Spleen (tissue), 11 donors: ENCODE measurements at regions not wholly inside any gene's neighbourhood (a gene's known extent, or its start where the extent isn't known, plus 50 kb on each side); places are given as distances from the start of the nearest gene placed in this dataset.
A peak's percentile ranks its signal among the peaks of the same experiment; 100 is the strongest.

Experiments used
- DNase-seq: peaks from one replicate; pipeline ENCODE4 v3.0.0-alpha.2; 2020
- H3K27ac ChIP-seq, 8 donors: fragments of 200-600 bp; sonication (generic) in 7 of 8; 1 replicate in 4 of 8; 2 replicates in 4 of 8; pipeline versions ENCODE4 v1.5.0 to v1.8.0; 2016 to 2021; ENCODE audit warnings: inconsistent platforms in 4 of 8, mild to moderate bottlenecking in 4 of 8, moderate library complexity in 1 of 8
- H3K27me3 ChIP-seq, 7 donors: fragments of 200-600 bp; sonication (generic) in 6 of 7; replicated peaks in 1 of 7; 1 replicate in 4 of 7; 2 replicates in 3 of 7; pipeline versions ENCODE4 v1.5.0 to v1.8.0; 2016 to 2021; ENCODE audit warnings: inconsistent platforms in 3 of 7, mild to moderate bottlenecking in 1 of 7
- H3K36me3 ChIP-seq, 6 donors: fragments of 200-600 bp; sonication (generic) in 5 of 6; 1 replicate in 4 of 6; 2 replicates in 2 of 6; pipeline versions ENCODE4 v1.5.0 to v1.8.0; 2016 to 2021; ENCODE audit warnings: inconsistent platforms in 2 of 6
- H3K4me1 ChIP-seq, 6 donors: fragments of 200-600 bp; sonication (generic) in 5 of 6; 1 replicate in 3 of 6; 2 replicates in 3 of 6; pipeline versions ENCODE4 v1.5.0 to v1.8.0; 2016 to 2021; ENCODE audit warnings: inconsistent platforms in 3 of 6
- H3K4me3 ChIP-seq, 8 donors: fragments of 200-600 bp; sonication (generic) in 7 of 8; 1 replicate in 4 of 8; 2 replicates in 4 of 8; pipeline versions ENCODE4 v1.5.0 to v1.8.0; 2016 to 2021; ENCODE audit warnings: inconsistent platforms in 4 of 8, mild to moderate bottlenecking in 4 of 8, moderate library complexity in 2 of 8
- H3K9me3 ChIP-seq, 8 donors: fragments of 200-600 bp; sonication (generic) in 7 of 8; 1 replicate in 4 of 8; 2 replicates in 4 of 8; pipeline versions ENCODE4 v1.5.0 to v1.8.0; 2016 to 2021; ENCODE audit warnings: inconsistent platforms in 4 of 8
- POLR2A ChIP-seq, 3 donors: fragments of 450-650 bp; IDR thresholded peaks; one replicate each; pipeline ENCODE4 v1.5.1; 2017; ENCODE audit warnings: antibody characterized with exemption in 3 of 3, mild to moderate bottlenecking in 1 of 3
- POLR2AphosphoS5 ChIP-seq, 3 donors: sonication (generic); formaldehyde crosslinking; IDR thresholded peaks; one replicate each; pipeline ENCODE4 v1.5.1; 2017; ENCODE audit warnings: antibody characterized with exemption in 3 of 3
- WGBS, 5 donors: extraction: QIAGEN DNeasy Blood & Tissue Kit in 3 of 5; methylation state at CpG; one replicate each; pipeline versions ENCODE4 v1.1.5 to v1.1.7; 2013 to 2018; 5-methylcytosine and 5-hydroxymethylcytosine counted together
- intact Hi-C: fragments of 100-400 bp; cut with DNase I; formaldehyde crosslinking; loops from one replicate; pipeline ENCODE4 v1.15.0; 2023; ENCODE audit warnings: low total_unique reads
- TF ChIP-seq, protein P1 (sequence below), 11 experiments: fragments of 200-600 bp in 7 of 11; fragments of 450-650 bp in 4 of 11; sonication (generic) in 4 of 11; IDR thresholded peaks in 8 of 11; conservative IDR thresholded peaks in 3 of 11; 1 replicate in 7 of 11; 2 replicates in 4 of 11; pipeline versions ENCODE4 v1.4.0 to v1.8.0; 2016 to 2021; ENCODE audit warnings: antibody characterized with exemption in 11 of 11, inconsistent platforms in 4 of 11, mild to moderate bottlenecking in 1 of 11
- donor health status: healthy with polysubstance abuse.
- donor health status: DM: no; HTN: no; CAD: no; lungs with moderate emphysema.
- donor health status: DM: no; HTN: no; CAD: no.
- donor health status: Bipolar disorder and iron deficiency.
- donor health status: healthy.
- donor health status: DM: no; HTN: no; CAD: no.
- donor health status: DM: yes; HTN: yes; CAD: no.

DNA sequence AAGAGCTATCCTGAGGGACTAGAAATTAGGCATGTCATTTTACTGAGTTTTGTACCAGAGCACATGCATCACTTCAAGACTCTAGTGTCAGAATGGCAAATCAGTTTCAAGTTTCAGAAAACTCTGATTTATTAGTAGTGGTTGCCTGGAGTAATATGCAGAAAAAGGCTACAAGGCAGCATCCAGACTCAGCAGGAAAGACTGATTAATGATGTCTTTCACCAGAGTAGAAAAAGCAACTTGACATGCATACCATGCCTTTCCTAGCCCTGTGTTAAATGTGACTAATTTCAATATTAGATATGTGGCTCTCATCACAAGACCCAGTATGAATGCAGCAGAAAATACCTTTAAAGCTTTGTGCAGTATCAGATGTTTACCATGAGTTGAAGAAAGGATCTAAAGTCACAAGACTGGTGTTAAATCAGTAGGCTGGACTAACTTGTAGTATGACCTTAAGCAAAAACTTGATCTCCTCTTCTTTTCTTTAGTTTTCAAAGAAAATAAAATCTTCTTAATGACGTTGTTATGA, 1251.2 kb upstream of the C9orf72 start:
- intact Hi-C loops: no loop called here
- no peak for DNase-seq
- no peaks in the 10 kb centered on the region for H3K9me3 ChIP-seq
- no peak overlapping the region for H3K4me3 ChIP-seq
- H3K27ac ChIP-seq: no peak overlapping the region
- 59 to 78% (median 65%) methylated on average over 1 of the region's 1 CpG for WGBS, 5 donors
- H3K27me3 ChIP-seq: no peaks in the 10 kb centered on the region
- H3K36me3 ChIP-seq: no peaks in the 10 kb centered on the region
- TF ChIP-seq POLR2AphosphoS5 (IDR thresholded peaks at IDR 0.05) (no peak), POLR2A (IDR thresholded peaks at IDR 0.05) (no peak)
- TF ChIP-seq, protein P1, sequence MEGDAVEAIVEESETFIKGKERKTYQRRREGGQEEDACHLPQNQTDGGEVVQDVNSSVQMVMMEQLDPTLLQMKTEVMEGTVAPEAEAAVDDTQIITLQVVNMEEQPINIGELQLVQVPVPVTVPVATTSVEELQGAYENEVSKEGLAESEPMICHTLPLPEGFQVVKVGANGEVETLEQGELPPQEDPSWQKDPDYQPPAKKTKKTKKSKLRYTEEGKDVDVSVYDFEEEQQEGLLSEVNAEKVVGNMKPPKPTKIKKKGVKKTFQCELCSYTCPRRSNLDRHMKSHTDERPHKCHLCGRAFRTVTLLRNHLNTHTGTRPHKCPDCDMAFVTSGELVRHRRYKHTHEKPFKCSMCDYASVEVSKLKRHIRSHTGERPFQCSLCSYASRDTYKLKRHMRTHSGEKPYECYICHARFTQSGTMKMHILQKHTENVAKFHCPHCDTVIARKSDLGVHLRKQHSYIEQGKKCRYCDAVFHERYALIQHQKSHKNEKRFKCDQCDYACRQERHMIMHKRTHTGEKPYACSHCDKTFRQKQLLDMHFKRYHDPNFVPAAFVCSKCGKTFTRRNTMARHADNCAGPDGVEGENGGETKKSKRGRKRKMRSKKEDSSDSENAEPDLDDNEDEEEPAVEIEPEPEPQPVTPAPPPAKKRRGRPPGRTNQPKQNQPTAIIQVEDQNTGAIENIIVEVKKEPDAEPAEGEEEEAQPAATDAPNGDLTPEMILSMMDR (IDR thresholded peaks at IDR 0.05 in 8 of 11, conservative IDR thresholded peaks at IDR 0.05 in 3 of 11): no peak
- H3K4me1 ChIP-seq: no peaks in the 10 kb centered on the region

DNA sequence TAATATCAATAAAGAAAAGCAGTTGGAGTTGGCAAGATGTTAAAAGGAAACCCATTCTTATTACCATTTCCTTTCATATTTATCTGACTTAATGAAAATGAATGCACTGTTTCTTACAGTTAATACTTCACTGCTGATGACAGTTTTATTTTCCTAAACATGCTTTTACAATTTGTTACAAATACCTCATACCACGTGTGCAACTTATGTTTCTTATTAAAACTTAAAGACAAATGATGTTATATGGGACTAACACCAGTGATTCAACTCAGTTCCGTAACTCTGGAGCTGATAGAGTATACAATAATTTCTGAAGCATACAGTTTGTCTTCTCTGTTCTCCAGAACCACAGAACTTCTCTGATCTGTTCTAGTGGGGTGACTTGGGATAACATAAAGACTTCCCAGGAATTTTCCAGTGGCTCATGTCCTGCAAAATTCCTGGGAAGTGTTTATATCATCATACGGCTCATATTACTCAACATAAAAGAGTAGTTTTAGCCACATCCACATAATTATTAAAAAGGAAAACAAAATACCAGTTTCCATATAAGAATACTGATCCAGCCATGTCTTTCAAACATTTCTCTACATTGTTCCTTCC, 1259.0 kb upstream of the C9orf72 start:
- Histone ChIP-seq H3K27me3 (no peaks in the 10 kb centered on the region), H3K9me3 (no peaks in the 10 kb centered on the region), H3K4me3 (no peak overlapping the region), H3K36me3 (no peaks in the 10 kb centered on the region), H3K4me1 (no peaks in the 10 kb centered on the region), H3K27ac (no peak overlapping the region)
- TF ChIP-seq, protein P1 (IDR thresholded peaks at IDR 0.05 in 8 of 11, conservative IDR thresholded peaks at IDR 0.05 in 3 of 11): no peak
- TF ChIP-seq POLR2AphosphoS5 (IDR thresholded peaks at IDR 0.05): no peak
- TF ChIP-seq POLR2A (IDR thresholded peaks at IDR 0.05): no peak
- 59 to 77% (median 71%) methylated on average over 3 of the region's 3 CpGs for WGBS, 5 donors
- no peak for DNase-seq
- intact Hi-C loops: no loop called here

DNA sequence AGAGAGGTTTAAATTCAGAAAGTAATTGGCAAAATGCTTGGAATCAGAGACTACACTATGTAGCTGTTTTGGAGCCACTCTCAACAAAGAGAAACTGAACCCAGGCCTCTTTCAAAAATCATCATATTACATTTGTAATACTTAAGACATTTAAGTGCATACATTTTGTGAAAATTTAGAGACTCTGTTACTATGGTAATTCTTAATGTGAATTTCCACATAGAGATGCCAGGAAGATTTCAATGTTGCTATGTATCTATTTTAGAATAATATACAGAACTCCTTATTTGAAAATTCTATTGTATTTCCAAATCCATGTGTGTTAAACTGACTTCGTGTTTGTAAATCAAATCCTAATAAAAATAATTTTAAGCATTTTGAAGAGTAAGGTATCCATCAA, 1260.9 kb upstream of the C9orf72 start:
- intact Hi-C loops: no loop called here
- H3K4me3 ChIP-seq: no peak overlapping the region
- DNase-seq: no peak
- no peaks in the 10 kb centered on the region for H3K36me3 ChIP-seq
- H3K4me1 ChIP-seq: no peaks in the 10 kb centered on the region
- H3K27me3 ChIP-seq: no peaks in the 10 kb centered on the region
- WGBS, 5 donors: 59 to 72% (median 65%) methylated on average over 1 of the region's 1 CpG
- no peak overlapping the region for H3K27ac ChIP-seq
- peaks cover 0 to 9% (median 3%) of the 10 kb centered on the region in 8 donors for H3K9me3 ChIP-seq
- TF ChIP-seq, protein P1 (IDR thresholded peaks at IDR 0.05 in 8 of 11, conservative IDR thresholded peaks at IDR 0.05 in 3 of 11): no peak
- TF ChIP-seq POLR2AphosphoS5 (IDR thresholded peaks at IDR 0.05) (no peak), POLR2A (IDR thresholded peaks at IDR 0.05) (no peak)

DNA sequence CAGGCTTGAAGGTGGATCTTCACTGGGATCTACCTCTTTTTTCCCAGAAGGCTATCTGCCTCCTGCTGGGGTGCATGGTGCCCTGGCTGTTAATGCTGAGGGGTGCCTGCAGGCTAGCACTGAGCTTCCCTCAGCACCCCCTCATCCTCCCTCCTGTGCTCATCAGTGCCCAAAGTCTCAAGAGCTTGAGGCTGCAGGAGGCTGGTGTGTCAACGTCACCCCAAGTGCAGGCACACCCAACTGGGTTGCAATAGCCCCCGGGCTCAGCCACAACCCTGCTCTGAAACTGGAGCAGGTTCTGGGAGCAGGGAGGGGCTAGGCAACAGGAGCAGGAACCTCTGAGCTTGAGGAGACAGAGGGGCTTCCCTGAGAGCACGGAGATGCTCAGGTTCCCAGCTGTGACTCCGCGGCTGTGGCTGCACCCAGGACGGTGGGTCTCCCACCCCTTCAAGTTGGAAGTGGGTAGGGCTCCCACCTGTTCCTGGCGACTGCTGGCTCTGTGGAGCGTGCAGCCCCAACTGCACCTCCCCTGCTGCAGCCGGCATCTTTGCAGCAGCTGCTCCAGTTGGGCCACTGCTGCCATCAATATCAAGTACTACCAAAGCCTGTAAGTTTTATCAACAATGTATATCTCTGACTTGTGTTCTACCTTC, 1266.6 kb upstream of the C9orf72 start:
- intact Hi-C loops: no loop called here
- DNase-seq: peak; percentile 64
- Histone ChIP-seq H3K27me3 (no peaks in the 10 kb centered on the region), H3K27ac (no peak overlapping the region), H3K9me3 (peaks cover 0 to 16% (median 11%) of the 10 kb centered on the region in 8 donors), H3K4me1 (no peaks in the 10 kb centered on the region), H3K4me3 (no peak overlapping the region), H3K36me3 (no peaks in the 10 kb centered on the region)
- WGBS, 5 donors: 85 to 93% (median 87%) methylated on average over 5 to 9 of the region's 9 CpGs
- TF ChIP-seq, protein P1 (IDR thresholded peaks at IDR 0.05 in 8 of 11, conservative IDR thresholded peaks at IDR 0.05 in 3 of 11): no peak
- no peak for TF ChIP-seq POLR2AphosphoS5 (IDR thresholded peaks at IDR 0.05)
- TF ChIP-seq POLR2A (IDR thresholded peaks at IDR 0.05): no peak
